HUDEP-2 (cell line): ENCODE measurements at regions not wholly inside any gene's neighbourhood (a gene's known extent, or its start where the extent isn't known, plus 50 kb on each side); places are given as distances from the start of the nearest gene placed in this dataset.
"Not testable (repeated sequence)": the region's sequence is repeated elsewhere in the genome, so short reads cannot be mapped to it uniquely, and the experiment has no call there.

Experiments
- DNase-seq, 76 experiments: peaks; one replicate each; lab custom pipeline; 2025; ENCODE audit not compliant: unreplicated experiment in 76 of 76; lab: John Stamatoyannopoulos, UW

- no peak for DNase-seq
Observed at GRCh38 chr20:4476903-4477500, 209.3 kb upstream of the PRNP start.

GRCh38 chr20:4472906-4473305 is 213.3 kb upstream of the PRNP start:
- DNase-seq, result no peak

- DNase-seq, result no peak
Observed at GRCh38 chr20:4471221-4471620, 215.0 kb upstream of the PRNP start.

- DNase-seq, result no peak
Observed at GRCh38 chr20:4470375-4470774, 215.9 kb upstream of the PRNP start.

- no peak for DNase-seq
Observed at GRCh38 chr20:4469910-4470309, 216.3 kb upstream of the PRNP start.

- DNase-seq, result no peak
Observed at GRCh38 chr20:4468114-4468513, 218.1 kb upstream of the PRNP start.

GRCh38 chr20:4465855-4466545 is 216.9 kb upstream of the ADRA1D start:
- no peak for DNase-seq

GRCh38 chr20:4465212-4465611 is 216.1 kb upstream of the ADRA1D start:
- DNase-seq, result no peak

GRCh38 chr20:4462801-4463200 is 213.7 kb upstream of the ADRA1D start:
- not testable (repeated sequence) for DNase-seq

GRCh38 chr20:4459081-4459480 is 210.0 kb upstream of the ADRA1D start:
- DNase-seq, result no peak

- DNase-seq, result no peak
Observed at GRCh38 chr20:4457566-4458543, 208.8 kb upstream of the ADRA1D start.

- DNase-seq, result no peak
Observed at GRCh38 chr20:4455996-4456395, 206.9 kb upstream of the ADRA1D start.

GRCh38 chr20:4455301-4455701 is 206.2 kb upstream of the ADRA1D start:
- no peak for DNase-seq

GRCh38 chr20:4454111-4454510 is 205.0 kb upstream of the ADRA1D start:
- no peak for DNase-seq

- DNase-seq, result no peak
Observed at GRCh38 chr20:4453359-4453758, 204.3 kb upstream of the ADRA1D start.

GRCh38 chr20:4451487-4452081 is 202.5 kb upstream of the ADRA1D start:
- no peak for DNase-seq

GRCh38 chr20:4449957-4450715 is 201.0 kb upstream of the ADRA1D start:
- no peak for DNase-seq

GRCh38 chr20:4445784-4446183 is 196.7 kb upstream of the ADRA1D start:
- DNase-seq, result no peak

GRCh38 chr20:4445331-4445730 is 196.2 kb upstream of the ADRA1D start:
- DNase-seq, result no peak

GRCh38 chr20:4444404-4444803 is 195.3 kb upstream of the ADRA1D start:
- no peak for DNase-seq
